Caki2 (cell line): ENCODE measurements at regions not wholly inside any gene's neighbourhood (a gene's known extent, or its start where the extent isn't known, plus 50 kb on each side); places are given as distances from the start of the nearest gene placed in this dataset.
A peak's percentile ranks its signal among the peaks of the same experiment; 100 is the strongest.
"Not testable (repeated sequence)": the region's sequence is repeated elsewhere in the genome, so short reads cannot be mapped to it uniquely, and the experiment has no call there.

ENCODE experiments used
- DNase-seq: peaks from one replicate; pipeline ENCODE4 v3.0.0-alpha.2; 2015; ENCODE audit warnings: low read depth
- in situ Hi-C: cut with HindIII; loops from 2 replicates; pipeline ENCODE4 v1.10.0; 2016; ENCODE audit warnings: low sequenced_read_pairs, low pct_unique_long_range_greater_than_20kb, mixed read lengths

DNA sequence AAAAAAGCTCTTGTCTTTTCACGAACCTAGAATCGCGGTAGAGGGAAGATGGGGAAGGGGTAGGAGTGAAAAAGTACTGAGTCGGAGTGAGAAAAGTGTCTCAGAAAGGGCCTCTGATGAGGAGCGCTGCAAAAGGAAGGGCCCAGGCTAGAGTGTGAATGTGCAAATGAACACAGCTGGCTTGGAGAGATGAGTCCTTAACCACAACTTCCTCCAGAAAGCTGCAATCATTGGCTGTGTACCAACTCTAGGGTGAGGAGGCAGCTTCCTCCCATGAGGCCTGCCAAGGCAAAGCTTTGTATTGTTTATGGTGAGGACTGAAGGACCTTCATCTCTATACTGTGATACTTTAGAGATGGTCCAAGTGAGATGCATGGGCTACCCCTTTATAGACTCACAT lies 566.9 kb upstream of the ANO5 start:
- in situ Hi-C loops, result no loop called here
- DNase-seq, result no peak

DNA sequence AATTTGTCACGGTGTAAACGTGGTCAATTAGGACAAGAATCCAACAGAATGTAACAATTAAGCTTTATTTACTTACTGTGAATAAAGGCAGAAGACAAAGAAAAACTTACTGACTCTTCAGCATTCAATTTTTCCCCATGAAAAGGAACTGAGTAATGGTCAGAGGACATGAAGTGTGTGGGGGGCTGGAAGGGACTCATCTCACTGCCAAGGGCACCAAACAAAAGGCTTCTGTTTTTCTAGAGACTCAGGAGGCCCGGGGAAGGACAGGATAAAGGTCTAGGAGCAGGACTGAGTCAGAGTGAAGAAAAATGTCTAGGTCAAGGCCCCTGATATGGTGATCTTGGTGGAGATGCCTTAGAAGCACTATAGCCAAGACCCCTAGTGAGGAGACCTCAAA lies 564.2 kb upstream of the ANO5 start:
- no peak for DNase-seq
- in situ Hi-C loops, result no loop called here

DNA sequence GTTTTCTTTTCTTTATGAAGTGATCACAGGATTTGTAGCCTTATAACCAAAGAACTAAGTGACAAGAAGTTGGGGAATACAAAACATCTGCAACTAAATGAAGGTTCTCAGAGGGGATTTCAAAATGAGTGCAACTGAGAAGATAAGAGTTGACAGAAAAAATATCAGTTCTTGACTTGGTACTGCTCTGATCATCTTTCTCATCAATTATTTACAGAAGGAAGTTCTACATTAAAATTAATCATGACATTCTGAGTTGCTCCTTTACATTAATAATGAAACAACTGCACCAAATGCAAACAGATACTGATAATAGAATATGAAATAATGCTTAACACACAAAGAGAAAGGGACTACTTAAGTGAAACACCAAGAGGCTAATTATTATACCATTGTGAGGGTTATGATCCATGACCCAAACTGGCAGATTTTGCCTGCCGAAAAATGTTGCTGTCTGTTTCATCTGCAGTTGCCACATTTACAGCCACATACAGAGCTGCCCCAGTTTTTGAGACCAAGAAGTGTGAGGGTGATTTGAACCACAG lies 561.9 kb upstream of the ANO5 start:
- in situ Hi-C loops, result no loop called here
- DNase-seq, result no peak

DNA sequence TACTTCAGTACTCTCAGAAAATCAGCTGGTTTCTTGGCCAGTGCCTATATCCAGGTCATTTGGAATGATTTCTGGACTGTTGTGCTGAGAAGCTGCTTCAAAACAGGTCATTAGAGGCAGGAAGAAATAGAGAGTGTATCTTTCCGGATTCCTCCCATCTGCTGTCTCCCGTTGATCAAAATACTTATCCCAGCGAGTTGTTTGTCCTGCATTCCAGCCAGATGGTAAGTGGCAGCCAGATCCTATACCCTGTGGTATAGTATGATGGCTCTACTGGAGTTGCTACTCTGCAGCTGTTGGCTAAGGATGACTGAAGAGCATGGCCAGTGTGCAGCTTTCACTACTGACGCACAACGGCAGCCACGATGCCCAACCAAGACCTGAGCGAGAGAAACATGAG lies 560.9 kb upstream of the ANO5 start:
- in situ Hi-C loops, result no loop called here
- no peak for DNase-seq

DNA sequence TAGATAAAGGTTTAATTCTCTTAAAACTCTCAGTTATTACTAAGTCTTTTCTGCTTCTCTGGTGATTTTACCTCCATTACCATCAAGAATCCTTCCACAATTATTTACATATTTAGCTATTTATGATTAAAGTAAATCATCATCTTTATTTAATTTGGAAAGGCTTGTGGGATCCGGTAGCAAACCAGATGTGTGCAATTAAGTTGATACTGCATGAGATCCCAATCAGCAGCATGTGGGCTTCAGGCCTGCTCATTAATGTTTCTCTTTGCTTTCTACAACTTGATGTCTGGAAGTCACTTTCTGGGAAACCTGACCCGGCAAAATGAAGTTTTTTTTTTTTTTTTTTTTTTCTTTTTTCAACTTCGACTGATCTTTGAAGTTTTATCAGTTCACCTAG lies 558.4 kb upstream of the ANO5 start:
- no peak for DNase-seq
- in situ Hi-C loops, result no loop called here

DNA sequence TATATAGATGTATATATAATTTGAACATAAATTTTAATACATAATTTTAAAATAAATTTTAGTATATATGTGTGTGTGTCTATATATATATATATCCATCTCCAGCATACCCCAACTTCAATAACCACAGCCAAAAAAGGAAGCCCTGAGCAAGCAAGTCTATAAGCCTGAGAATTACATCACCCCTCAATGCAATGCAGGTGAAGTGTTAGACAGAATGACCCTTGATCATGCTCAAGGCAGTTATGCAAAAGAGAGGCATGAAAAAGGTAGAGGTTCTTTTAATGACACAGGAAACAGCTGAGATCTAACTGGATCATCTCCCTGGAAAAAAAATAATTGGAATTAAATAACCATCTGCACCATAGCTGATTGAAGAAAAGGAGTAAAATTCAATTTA lies 557.9 kb upstream of the ANO5 start:
- in situ Hi-C loops, result no loop called here
- no peak for DNase-seq

DNA sequence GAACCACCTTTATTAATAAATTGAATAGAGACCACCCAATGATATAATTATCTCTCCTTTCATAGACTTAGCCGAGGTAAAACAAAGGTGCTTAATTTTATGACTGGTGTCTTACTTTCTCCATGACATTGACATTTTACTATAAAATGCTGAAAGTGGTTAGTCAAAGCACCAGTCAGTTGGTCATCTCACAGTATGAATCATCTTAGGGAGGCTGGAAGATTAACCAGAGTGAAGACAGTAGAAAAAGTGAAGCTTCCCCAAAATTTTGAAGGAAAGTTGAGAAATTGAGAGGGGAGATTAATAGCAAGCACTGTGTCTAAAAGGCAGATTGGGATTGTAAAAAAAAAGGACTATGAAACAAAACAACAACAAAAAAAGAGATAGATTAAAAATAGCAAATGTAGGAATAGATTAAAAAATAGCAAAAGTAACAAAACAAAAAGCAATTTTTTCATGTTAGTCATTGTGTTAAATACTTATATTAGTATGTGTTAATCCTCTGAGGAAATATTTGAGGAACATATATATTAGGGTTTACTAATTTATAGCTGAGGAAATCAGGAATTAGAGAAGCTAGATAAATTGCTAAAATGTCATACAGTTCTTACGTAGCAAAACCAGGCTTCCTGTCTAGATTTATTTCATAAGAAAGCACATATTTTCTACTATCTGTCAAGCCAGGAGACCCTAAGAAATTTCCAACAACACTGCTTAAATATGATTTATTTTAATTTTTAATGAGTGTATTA lies 557.3 kb upstream of the ANO5 start:
- DNase-seq, result no peak

DNA sequence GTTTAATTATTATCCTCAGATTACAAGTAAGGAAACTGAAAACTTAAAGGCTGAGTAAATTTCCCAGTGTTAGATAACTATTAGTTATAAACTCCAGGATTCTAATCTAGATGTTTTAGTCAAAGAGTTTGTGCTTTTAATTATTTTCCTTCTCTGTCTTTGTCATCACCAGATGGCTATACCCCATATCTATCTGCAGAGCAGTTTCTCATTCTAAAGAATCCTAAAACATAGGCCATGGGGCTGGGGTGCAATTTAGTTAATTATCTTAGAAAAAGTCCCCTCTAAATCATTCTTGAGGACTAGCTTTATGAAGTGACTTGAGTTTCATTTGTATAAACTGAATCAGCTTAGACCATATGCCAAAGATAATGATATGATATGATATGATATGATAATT lies 556.3 kb upstream of the ANO5 start:
- in situ Hi-C loops, result no loop called here
- no peak for DNase-seq

More for the DNA sequence above, 557.3 kb upstream of the ANO5 start:
- in situ Hi-C loops, result no loop called here

DNA sequence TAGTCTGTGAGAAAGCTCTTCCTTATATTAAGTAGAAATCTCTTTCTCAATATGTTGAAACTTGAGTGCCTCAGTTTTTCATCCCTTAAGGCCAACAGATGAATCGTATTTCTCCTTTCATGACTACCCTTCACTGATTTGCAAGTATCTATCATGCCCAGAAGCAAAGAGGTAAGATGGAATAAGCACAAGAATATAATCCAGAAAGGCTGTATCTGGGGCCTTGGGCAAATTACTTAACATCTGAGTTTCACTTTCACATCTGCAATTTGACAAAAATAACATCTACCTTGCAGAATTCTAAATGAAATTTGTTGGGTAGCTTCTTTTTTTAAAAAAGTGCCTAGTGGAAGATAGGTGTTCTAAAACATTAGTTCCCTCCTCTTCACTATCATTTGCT lies 552.4 kb upstream of the ANO5 start:
- DNase-seq, result no peak
- in situ Hi-C loops, result no loop called here

DNA sequence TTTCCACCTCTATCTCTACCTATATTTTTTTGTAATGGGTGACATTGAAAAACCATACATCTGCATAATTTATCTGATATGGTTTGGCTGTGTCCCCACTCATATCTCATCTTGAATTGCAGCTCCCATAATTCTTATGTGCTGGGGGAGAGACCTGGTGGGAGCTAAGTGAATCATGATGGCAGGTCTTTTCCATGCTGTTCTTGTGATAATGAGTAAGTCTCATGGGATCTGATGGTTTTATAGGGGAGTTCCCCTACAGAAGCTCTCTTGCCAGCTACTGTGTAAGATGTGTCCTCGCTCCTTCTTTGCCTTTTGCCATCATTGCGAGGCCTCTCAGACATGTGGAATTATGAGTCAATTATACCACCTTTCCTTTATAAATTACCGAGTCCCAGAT lies 551.0 kb upstream of the ANO5 start:
- in situ Hi-C loops, result no loop called here

DNA sequence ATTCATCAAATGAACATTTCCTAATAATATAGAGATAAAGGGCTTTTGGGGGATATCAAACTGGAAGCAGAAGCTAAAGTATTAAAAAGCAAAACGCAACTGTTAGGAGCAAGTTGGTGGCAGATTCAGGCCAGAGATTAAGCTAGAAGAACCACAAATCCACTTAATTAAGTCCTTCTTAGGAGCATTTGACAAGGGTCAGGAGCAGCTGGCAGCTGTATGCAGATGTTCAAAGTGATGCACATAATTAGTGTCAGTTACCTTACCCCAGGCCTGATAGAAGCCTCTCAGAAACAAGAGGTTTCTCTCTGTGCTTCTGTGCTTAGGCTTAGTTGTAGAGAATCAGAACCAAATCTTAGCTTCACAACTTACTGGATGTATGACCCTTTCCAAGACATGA lies 546.5 kb upstream of the ANO5 start:
- in situ Hi-C loops, result no loop called here
- no peak for DNase-seq

More for the DNA sequence above, 551.0 kb upstream of the ANO5 start:
- DNase-seq, result no peak

DNA sequence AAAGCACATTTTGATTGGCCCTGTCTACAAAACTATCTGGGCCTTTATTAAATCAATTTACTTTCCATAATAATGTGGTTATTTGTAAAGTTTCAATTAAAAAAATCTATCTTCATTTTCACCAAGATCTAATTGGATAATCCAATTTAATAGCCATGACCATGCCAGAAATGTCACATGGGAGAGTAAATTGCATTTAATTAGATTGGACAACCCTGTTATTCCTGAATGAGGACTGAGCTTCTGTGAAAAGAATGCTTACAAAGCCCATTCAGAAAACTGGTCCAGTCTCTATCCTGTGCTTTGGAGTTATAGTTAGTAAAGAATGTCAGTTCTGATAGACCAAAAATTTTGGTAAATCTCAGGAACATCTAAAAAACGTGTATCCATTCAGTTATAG lies 541.9 kb upstream of the ANO5 start:
- no peak for DNase-seq
- in situ Hi-C loops, result no loop called here

DNA sequence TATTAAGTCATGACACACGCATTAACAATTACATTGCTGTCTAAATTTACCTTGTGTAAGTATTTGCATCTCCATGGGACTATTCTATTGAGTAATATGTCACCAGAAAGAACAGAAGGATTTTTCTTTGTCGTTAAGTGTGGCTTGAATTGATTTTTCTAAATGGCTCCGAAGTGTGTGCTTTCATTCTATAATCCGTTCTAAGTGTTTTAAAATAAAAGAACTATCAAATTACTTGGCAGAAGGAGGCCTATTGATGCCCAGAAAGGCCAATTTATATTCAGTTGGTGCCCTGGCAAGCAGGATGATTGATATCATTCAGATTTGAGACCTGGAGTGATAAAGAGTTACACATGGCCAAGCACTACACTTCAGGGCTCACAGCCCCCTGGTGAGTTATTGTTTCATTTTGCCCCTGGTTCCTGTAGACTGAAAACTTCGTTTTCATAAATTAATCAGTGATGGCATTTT lies 538.9 kb upstream of the ANO5 start:
- in situ Hi-C loops, result no loop called here
- DNase-seq, result no peak

DNA sequence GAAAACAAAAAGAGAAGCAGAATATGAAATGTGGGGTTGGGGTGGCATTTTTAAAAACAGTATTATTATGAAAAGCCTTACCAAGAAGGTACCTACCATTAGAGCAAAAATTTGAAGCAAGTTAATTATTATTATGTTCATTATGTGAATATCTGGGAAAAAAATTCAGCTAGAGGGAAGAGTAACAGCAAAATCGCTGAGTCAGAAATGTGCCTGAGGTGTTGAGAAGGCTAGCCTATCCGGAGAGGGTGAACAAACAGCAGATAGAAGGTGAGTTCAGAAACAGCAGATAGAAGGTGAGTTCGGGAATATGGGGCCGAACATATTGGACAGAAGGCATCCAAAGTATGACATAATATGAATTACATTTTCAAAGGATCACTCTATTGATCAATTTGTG lies 536.8 kb upstream of the ANO5 start:
- in situ Hi-C loops, result no loop called here
- DNase-seq, result peak; percentile 1

DNA sequence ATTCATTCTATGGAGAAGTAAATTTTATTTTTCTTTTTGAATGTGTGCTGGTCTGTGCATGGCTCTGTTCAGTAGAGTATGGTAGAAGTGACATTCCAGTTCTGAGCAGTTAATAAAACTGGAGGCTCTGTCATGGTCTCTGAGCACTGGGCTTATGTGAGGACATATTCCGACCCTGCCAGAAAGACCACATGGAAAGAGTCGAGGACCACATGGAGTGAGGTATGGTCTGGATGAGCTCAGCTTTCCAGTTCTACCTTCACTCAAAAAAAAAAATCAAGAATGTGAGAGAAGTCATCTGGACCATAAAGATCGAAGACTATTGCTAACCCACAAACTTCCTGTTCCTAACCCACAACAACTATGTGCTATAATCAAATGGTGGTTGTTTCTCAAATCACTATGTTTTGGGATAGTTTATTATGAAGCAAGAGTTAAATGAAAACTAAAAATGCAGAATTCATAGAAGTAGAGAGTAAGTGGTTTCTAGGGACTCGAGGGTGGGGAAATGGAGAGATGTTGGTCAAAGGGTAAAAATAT lies 534.2 kb upstream of the ANO5 start:
- no peak for DNase-seq
- in situ Hi-C loops, result no loop called here

DNA sequence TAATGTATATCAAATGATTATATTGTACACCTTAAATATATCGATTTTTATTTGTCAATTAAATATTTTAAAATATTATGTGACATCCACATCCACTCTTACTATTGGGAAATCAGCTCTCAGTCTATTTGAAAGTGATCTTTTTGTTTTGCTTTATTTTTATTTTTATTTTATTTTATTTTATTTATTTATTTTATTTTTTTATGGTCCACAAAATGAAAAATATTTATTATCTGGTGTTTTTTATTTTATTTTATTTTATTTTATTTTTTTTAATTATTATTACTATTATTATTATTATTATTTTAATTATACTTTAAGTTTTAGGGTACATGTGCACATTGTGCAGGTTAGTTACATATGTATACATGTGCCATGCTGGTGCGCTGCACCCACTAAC lies 533.5 kb upstream of the ANO5 start:
- in situ Hi-C loops, DNase-seq: not testable (repeated sequence)

DNA sequence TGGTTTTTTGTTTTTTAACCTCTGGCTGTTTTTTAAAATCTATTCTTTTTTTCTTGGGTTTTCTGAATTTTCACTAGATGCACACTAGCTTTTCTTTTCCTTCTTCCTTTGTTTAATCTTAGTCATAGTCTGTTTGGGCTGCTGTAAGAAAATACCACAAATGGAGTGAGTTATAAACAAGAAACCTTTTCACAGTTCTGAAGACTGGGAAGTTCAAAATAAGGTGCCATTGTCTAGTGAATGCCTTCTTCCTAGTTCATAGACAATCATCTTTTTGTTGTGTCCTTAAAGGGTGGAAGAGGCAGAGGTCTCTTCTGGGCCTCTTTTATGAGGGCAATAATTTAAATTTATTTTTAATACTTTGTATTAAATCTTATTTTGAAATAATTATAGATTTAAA lies 532.9 kb upstream of the ANO5 start:
- DNase-seq, result no peak
- in situ Hi-C loops, result no loop called here

DNA sequence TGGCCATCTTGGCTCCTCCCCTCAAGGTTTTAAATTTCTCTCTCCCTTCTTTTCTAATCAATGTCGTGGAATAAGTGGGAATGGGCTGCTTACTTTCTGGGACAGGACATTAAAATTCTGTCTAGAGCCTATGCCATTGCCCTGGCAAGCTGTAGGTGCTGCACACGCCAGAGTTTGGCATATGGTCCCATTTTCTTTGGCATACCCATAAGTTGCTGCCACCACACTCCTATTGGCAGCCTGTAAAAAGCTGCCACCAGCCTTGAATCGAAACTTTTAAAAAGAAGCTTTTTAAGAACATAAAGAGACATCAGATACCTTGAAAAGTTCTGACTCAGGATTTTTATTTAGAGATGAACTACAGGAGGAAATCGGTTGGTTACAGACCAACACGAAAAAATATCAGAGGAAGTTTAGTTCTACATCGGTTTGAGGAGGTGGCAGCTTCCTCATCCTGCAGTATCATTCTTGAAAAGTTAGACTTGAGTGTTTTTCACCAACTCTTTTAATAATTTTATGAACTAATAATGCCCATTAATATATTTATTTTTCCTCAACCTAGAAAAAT lies 517.8 kb upstream of the ANO5 start:
- no peak for DNase-seq
- in situ Hi-C loops, result no loop called here

DNA sequence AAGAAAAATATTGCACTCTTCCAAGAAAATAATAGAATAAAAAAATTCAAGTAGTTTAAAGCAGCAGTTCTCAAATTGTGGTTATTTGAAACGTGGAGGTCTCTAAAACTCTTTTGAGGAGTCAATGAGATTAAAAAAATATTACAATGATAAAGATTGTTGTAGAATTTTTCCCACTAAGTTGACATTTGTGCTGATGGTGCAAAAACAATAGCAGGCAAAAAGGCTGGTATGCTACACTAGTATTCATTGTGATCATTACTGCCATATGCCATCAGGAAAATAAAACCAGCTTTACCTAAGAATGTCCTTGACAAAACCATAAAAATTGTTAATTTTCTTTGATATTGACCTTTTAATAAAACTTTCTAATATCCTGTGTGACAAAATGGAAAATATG lies 505.2 kb upstream of the ANO5 start:
- DNase-seq, result no peak
- in situ Hi-C loops, result no loop called here

DNA sequence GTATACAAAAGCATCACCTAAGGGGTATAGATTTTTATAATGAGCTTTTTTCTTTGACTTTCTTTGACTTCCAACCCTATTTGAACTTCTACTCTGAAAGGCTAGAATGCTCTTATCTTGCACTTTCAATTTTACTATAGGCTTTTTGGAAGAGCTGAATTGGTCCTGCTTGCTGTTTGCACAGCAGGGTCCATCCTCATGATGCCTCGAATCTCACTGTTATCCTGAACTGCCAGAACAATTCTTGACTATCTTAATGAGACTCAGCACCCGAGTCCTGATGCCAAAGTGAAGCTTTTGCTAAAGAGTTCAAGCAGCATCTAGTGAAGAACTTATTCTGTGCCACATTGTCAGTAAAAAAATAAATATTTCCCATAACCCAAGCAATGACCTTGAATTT lies 488.3 kb upstream of the ANO5 start:
- in situ Hi-C loops, result no loop called here
- DNase-seq, result no peak
